Rectal smooth muscle tissue (tissue), 1 donor: ENCODE measurements at regions not wholly inside any gene's neighbourhood (a gene's known extent, or its start where the extent isn't known, plus 50 kb on each side); places are given as distances from the start of the nearest gene placed in this dataset.

Experiments
- H3K27ac ChIP-seq: one replicate; pipeline ENCODE4 v1.7.0; 2013; ENCODE audit warnings: low read depth, low read length, inconsistent platforms
- H3K27me3 ChIP-seq: one replicate; pipeline ENCODE4 v1.7.0; 2013; ENCODE audit warnings: low read length; ENCODE audit not compliant: control insufficient read depth, insufficient read depth
- H3K36me3 ChIP-seq: one replicate; pipeline ENCODE4 v1.7.0; 2013; ENCODE audit warnings: low read length; ENCODE audit not compliant: control insufficient read depth, insufficient read depth
- H3K4me1 ChIP-seq: one replicate; pipeline ENCODE4 v1.7.0; 2013; ENCODE audit warnings: low read length; ENCODE audit not compliant: control insufficient read depth, insufficient read depth
- H3K4me3 ChIP-seq: one replicate; pipeline ENCODE4 v1.7.0; 2013; ENCODE audit warnings: low read length
- H3K9ac ChIP-seq: one replicate; pipeline ENCODE4 v1.7.0; 2013; ENCODE audit warnings: low read length

- Histone ChIP-seq H3K4me1 (no peaks in the 10 kb centered on the region), H3K4me3 (no peak overlapping the region), H3K36me3 (no peaks in the 10 kb centered on the region), H3K9ac (no peak overlapping the region), H3K27ac (no peak overlapping the region), H3K27me3 (no peaks in the 10 kb centered on the region)
Observed at GRCh38 chr13:87393358-87393757, 277.8 kb upstream of the SLITRK5 start.

- no peak overlapping the region for H3K9ac ChIP-seq
- no peaks in the 10 kb centered on the region for H3K36me3 ChIP-seq
Observed at GRCh38 chr13:87398047-87398446, 273.1 kb upstream of the SLITRK5 start.

GRCh38 chr13:87403748-87404432 is 267.3 kb upstream of the SLITRK5 start:
- Histone ChIP-seq H3K4me1 (no peaks in the 10 kb centered on the region), H3K36me3 (no peaks in the 10 kb centered on the region), H3K27me3 (no peaks in the 10 kb centered on the region), H3K27ac (no peak overlapping the region), H3K9ac (no peak overlapping the region), H3K4me3 (no peak overlapping the region)

More at GRCh38 chr13:87398047-87398446, 273.1 kb upstream of the SLITRK5 start:
- Histone ChIP-seq H3K27me3 (no peaks in the 10 kb centered on the region), H3K4me3 (no peak overlapping the region), H3K4me1 (no peaks in the 10 kb centered on the region), H3K27ac (no peak overlapping the region)

GRCh38 chr13:87426742-87427141 is 244.4 kb upstream of the SLITRK5 start:
- H3K36me3 ChIP-seq = no peaks in the 10 kb centered on the region
- H3K27ac ChIP-seq = no peak overlapping the region
- H3K27me3 ChIP-seq = no peaks in the 10 kb centered on the region

GRCh38 chr13:87444135-87444534 is 227.0 kb upstream of the SLITRK5 start:
- Histone ChIP-seq H3K27me3 (no peaks in the 10 kb centered on the region), H3K27ac (no peak overlapping the region), H3K36me3 (no peaks in the 10 kb centered on the region), H3K4me3 (no peak overlapping the region), H3K4me1 (no peaks in the 10 kb centered on the region), H3K9ac (no peak overlapping the region)

More at GRCh38 chr13:87426742-87427141, 244.4 kb upstream of the SLITRK5 start:
- Histone ChIP-seq H3K4me3 (no peak overlapping the region), H3K4me1 (no peaks in the 10 kb centered on the region), H3K9ac (no peak overlapping the region)

- Histone ChIP-seq H3K27ac (no peak overlapping the region), H3K4me3 (no peak overlapping the region), H3K9ac (no peak overlapping the region), H3K27me3 (no peaks in the 10 kb centered on the region), H3K36me3 (no peaks in the 10 kb centered on the region), H3K4me1 (no peaks in the 10 kb centered on the region)
Observed at GRCh38 chr13:87452281-87452680, 218.9 kb upstream of the SLITRK5 start.

GRCh38 chr13:87453244-87453643 is 217.9 kb upstream of the SLITRK5 start:
- no peak overlapping the region for H3K4me3 ChIP-seq
- no peak overlapping the region for H3K27ac ChIP-seq
- no peaks in the 10 kb centered on the region for H3K36me3 ChIP-seq
- no peaks in the 10 kb centered on the region for H3K4me1 ChIP-seq
- H3K27me3 ChIP-seq = no peaks in the 10 kb centered on the region
- H3K9ac ChIP-seq = no peak overlapping the region

- Histone ChIP-seq H3K27ac (no peak overlapping the region), H3K36me3 (no peaks in the 10 kb centered on the region), H3K4me1 (no peaks in the 10 kb centered on the region), H3K4me3 (no peak overlapping the region), H3K9ac (no peak overlapping the region), H3K27me3 (no peaks in the 10 kb centered on the region)
Observed at GRCh38 chr13:87459419-87459818, 211.8 kb upstream of the SLITRK5 start.

- no peaks in the 10 kb centered on the region for H3K4me1 ChIP-seq
- no peak overlapping the region for H3K27ac ChIP-seq
- no peak overlapping the region for H3K9ac ChIP-seq
- no peak overlapping the region for H3K4me3 ChIP-seq
- no peaks in the 10 kb centered on the region for H3K36me3 ChIP-seq
- no peaks in the 10 kb centered on the region for H3K27me3 ChIP-seq
Observed at GRCh38 chr13:87497426-87497825, 173.7 kb upstream of the SLITRK5 start.

GRCh38 chr13:87498681-87499080 is 172.5 kb upstream of the SLITRK5 start:
- no peaks in the 10 kb centered on the region for H3K27me3 ChIP-seq
- no peak overlapping the region for H3K9ac ChIP-seq
- no peak overlapping the region for H3K4me3 ChIP-seq
- no peak overlapping the region for H3K27ac ChIP-seq
- H3K36me3 ChIP-seq = no peaks in the 10 kb centered on the region
- no peaks in the 10 kb centered on the region for H3K4me1 ChIP-seq

- no peaks in the 10 kb centered on the region for H3K27me3 ChIP-seq
- no peaks in the 10 kb centered on the region for H3K36me3 ChIP-seq
- no peaks in the 10 kb centered on the region for H3K4me1 ChIP-seq
- H3K9ac ChIP-seq = no peak overlapping the region
- no peak overlapping the region for H3K4me3 ChIP-seq
- no peak overlapping the region for H3K27ac ChIP-seq
Observed at GRCh38 chr13:87524775-87525174, 146.4 kb upstream of the SLITRK5 start.

- Histone ChIP-seq H3K4me1 (no peaks in the 10 kb centered on the region), H3K4me3 (no peak overlapping the region), H3K27ac (no peak overlapping the region), H3K27me3 (no peaks in the 10 kb centered on the region), H3K36me3 (no peaks in the 10 kb centered on the region), H3K9ac (no peak overlapping the region)
Observed at GRCh38 chr13:87533776-87534175, 137.4 kb upstream of the SLITRK5 start.

- Histone ChIP-seq H3K4me1 (no peaks in the 10 kb centered on the region), H3K36me3 (no peaks in the 10 kb centered on the region), H3K27me3 (no peaks in the 10 kb centered on the region), H3K9ac (no peak overlapping the region), H3K4me3 (no peak overlapping the region), H3K27ac (no peak overlapping the region)
Observed at GRCh38 chr13:87535911-87536310, 135.3 kb upstream of the SLITRK5 start.
